Coronary artery (tissue), 2 donors: ENCODE measurements at regions not wholly inside any gene's neighbourhood (a gene's known extent, or its start where the extent isn't known, plus 50 kb on each side); places are given as distances from the start of the nearest gene placed in this dataset.
A peak's percentile ranks its signal among the peaks of the same experiment; 100 is the strongest.

Experiments
- DNase-seq: peaks from one replicate; pipeline ENCODE4 v3.0.0-alpha.2; 2017; ENCODE audit warnings: low spot score
- H3K27ac ChIP-seq, 2 donors: fragments of 200-600 bp; sonication (generic); one replicate each; pipeline ENCODE4 v1.5.1; 2016 to 2019
- H3K4me3 ChIP-seq: fragments of 200-600 bp; sonication (generic); 2 replicates; pipeline ENCODE4 v1.5.1; 2016; ENCODE audit warnings: mild to moderate bottlenecking, moderate library complexity
- TF ChIP-seq, protein P1 (sequence below): fragments of 200-600 bp; sonication (generic); IDR thresholded peaks from one replicate; pipeline ENCODE4 v1.5.1; 2019; ENCODE audit warnings: antibody characterized with exemption

DNA sequence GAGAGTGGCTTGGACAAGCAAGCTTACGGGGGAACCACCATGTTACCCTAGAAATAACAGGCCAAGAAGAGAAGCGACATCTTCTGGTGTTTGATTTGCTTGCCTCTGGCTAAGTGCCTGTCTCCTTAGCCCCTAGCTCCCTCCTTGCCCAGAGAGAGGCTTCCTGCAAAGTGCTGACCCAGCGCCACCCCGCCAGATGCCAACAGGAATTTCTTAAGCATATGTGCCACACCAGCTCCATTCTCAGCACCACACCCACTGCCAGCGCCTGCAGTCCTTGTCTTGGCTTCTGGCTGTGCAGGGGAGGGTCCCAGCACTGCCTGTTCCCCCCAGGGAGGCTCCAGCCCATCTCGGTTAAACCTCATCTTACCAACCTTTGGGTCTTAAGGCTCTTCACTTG, 74.2 kb upstream of the NCOR2 start:
- Histone ChIP-seq H3K4me3 (no peak overlapping the region), H3K27ac (no peak overlapping the region)
- no peak for DNase-seq
- TF ChIP-seq, protein P1, sequence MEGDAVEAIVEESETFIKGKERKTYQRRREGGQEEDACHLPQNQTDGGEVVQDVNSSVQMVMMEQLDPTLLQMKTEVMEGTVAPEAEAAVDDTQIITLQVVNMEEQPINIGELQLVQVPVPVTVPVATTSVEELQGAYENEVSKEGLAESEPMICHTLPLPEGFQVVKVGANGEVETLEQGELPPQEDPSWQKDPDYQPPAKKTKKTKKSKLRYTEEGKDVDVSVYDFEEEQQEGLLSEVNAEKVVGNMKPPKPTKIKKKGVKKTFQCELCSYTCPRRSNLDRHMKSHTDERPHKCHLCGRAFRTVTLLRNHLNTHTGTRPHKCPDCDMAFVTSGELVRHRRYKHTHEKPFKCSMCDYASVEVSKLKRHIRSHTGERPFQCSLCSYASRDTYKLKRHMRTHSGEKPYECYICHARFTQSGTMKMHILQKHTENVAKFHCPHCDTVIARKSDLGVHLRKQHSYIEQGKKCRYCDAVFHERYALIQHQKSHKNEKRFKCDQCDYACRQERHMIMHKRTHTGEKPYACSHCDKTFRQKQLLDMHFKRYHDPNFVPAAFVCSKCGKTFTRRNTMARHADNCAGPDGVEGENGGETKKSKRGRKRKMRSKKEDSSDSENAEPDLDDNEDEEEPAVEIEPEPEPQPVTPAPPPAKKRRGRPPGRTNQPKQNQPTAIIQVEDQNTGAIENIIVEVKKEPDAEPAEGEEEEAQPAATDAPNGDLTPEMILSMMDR: no peak

DNA sequence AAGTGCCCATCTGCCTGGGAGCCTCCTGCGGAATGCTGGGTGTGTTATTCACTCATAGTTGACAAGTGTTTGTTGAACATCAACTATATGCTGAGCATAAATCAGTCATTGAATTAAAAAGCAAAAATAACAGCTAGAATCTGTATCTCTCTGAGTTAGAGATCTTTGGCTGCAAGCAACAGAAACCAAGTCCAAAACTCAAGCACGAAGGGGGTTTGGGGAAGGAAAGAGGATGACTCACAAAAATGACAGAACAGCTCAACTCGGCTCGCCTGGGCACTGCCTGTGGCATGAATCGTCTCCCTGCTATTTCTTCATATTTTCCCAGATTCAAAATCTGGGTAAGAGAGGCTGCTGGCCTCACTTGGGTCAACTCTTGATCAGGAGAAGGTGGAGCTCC, 72.6 kb upstream of the NCOR2 start:
- no peak for DNase-seq
- Histone ChIP-seq H3K4me3 (no peak overlapping the region), H3K27ac (peak overlapping the region in 1 of 2 donors; percentile 10)
- TF ChIP-seq, protein P1: no peak

DNA sequence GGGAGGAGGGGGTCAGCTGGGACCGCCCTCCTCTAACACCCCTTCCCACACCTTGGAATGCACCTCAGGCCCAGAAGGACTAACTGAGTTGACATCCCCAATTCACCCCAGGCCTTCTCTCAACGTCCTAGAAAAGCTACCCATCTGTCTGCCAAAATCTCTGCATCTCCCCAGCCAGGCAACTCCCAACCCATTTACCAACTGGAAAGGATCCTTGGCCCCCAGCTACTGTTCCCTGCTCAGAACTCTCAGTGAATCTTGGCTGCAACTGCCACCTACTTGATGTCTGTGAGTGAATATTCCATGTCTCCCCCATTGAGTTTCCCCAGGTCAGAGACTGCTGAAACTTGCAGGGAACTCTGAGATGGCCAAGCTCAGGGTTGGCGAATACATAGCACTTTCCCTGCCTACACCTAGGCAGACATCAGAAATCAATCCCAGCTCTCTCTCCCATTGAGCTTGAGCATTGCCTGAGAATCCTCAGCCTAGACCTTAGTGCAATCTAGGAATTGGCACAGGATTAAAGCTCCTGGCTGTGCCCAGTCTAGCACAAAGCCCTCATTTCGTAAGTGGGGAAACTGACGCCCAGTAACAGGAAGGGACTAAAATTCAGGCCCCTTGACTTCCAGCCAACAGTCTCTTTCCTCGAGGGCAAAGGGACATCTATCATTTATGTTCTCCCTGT, 71.9 kb upstream of the NCOR2 start:
- DNase-seq: no peak
- TF ChIP-seq, protein P1: no peak
- no peak overlapping the region for H3K4me3 ChIP-seq
- no peak overlapping the region for H3K27ac ChIP-seq

DNA sequence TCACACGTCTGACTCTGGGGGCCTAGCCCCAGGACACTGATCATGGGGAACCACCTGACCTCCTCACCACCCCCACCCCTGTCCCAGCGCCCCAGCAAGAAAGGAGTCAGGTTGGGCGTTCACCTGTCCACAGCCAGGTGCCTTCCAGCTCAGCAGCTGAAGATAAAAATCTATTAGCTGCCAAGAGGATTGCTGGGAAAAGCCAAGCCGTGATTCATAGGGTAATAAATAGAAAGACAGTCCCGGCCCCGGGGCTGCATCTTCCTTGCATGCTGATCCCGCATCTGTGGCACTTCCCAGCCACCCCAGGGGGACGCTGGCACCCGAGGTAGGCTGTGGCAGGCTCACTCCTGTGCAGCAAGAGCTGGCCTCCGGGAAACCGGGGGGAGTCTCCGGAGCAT, 70.2 kb upstream of the NCOR2 start:
- no peak overlapping the region for H3K27ac ChIP-seq
- no peak for DNase-seq
- TF ChIP-seq, protein P1: no peak
- H3K4me3 ChIP-seq: no peak overlapping the region

DNA sequence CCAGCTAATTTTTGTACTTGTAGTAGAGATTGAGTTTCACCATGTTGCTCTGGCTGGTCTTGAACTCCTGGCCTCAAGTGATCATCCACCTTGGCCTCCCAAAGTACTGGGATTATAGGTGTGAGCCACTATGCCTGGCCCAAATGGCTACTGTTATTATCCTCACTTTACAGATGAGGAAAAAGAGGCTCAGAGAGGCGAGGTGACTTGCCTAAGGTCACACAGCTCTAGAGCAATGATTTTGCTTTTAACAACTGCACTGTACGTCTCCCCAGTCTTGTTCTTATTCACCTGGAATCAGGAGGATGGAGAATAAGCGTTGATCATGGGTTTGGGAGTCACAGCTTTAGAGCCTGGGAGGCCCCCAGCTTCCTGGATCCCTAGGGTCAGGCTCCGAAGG, 69.8 kb upstream of the NCOR2 start:
- Histone ChIP-seq H3K4me3 (no peak overlapping the region), H3K27ac (no peak overlapping the region)
- TF ChIP-seq, protein P1: no peak
- no peak for DNase-seq

DNA sequence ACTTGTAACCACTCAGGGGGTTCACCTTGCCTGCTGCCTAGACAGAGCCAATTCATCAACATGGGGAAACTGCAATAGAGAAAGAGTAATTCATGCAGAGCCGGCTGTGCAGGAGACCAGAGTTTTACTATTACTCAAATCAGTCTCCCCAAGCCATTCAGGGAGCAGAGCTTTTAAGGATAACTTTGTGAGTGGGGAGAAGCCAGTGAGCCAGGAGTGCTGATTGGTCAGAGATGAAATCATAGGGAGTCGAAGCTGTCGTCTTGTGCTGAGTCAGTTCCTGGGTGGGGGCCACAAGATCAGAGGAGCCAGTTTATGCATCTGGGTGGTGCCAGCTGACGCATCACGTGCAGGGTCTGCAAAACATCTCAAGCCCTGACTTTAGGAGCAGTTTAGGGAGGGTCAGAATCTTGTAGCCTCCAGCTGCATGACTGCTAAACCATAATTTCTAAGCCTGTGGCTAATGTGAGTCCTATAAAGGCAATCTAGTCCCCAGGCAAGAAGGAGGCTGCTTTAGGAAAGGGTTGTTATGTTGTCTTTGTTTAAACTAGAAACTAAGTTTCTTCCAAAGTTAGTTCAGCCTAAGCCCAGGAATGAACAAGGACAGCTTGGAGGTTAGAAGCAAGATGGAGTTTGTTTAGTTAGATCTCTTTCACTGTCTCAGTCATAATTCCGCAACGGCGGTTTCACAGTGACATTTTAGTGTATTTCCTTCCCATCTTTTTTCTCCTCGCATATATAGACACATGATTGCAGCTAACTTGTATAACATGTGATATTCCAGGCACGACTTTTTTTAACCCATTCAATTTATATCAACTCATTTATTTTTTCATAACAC, 68.9 kb upstream of the NCOR2 start:
- no peak overlapping the region for H3K27ac ChIP-seq
- DNase-seq: no peak
- no peak overlapping the region for H3K4me3 ChIP-seq
- TF ChIP-seq, protein P1: no peak

DNA sequence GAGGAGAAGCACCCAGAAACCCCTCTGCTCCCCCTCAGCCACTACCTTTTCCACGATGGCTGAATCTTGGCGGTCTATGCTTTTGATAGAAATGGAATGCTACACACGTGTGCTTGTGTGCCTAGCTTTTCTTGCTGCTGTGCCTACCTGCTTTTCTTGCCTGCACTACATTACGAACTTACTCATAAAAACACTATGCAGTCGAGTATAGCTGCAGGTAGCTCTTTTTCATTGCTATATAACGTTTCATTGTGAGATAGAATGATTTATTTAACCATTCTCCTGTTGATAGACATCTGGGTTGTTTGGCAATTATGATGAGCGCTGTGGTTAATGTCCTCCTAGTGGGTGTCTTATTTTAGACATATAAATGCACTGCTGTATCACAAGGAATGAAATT, 67.9 kb upstream of the NCOR2 start:
- no peak for DNase-seq
- Histone ChIP-seq H3K4me3 (no peak overlapping the region), H3K27ac (no peak overlapping the region)
- TF ChIP-seq, protein P1: no peak
